ENCODE measurements at regions not wholly inside any gene's neighbourhood (a gene's known extent, or its start where the extent isn't known, plus 50 kb on each side); places are given as distances from the start of the nearest gene placed in this dataset.
A peak's percentile ranks its signal among the peaks of the same experiment; 100 is the strongest.

DNA sequence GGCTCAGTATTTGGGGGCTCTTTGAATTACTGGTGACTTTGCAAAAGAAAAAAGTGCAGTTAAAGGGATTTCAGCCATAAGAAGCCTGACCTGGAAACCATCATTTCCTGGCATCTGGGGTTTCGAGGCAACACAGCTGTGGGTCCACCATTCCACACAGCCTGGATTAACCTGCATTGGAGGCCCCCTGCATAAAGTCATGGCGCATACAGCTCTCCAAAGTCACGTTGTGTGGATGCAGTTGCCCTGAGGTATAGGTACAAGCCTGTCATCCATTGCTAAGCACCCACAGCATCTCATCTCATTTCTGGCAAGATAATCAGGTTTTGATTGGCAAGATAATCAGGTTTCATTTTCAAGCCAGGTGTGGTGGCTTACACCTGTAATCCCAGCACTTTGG, 54.5 kb upstream of the TAGAP start:
- Mint-ChIP-seq H3K36me3 (peaks cover 0 to 1% (median 0%) of the 10 kb centered on the region in 5 donors), H3K4me1 (peaks cover 47 to 86% (median 75%) of the 10 kb centered on the region in 7 donors), H3K4me3 (peak overlapping the region; percentile 70 to 88 (median 83)), H3K27me3 (no peaks in the 10 kb centered on the region), H3K27ac (peak overlapping the region; percentile 92 to 98 (median 96)), H3K9me3 (no peaks in the 10 kb centered on the region)
- ChIA-PET POLR2A (interaction anchor here (0.7 to 8.2 kb wide), 3 partner anchors 35 to 56 kb away, joined by 4 to 91 read pairs (median 23); partner anchors contain the start of gene TAGAP), CTCF (interaction anchor here (1.3 to 2.3 kb wide), 4 partner anchors 29 to 57 kb away, joined by 3 to 11 read pairs (median 6); partner anchors contain the start of gene TAGAP)
- peak overlapping the region; percentile 80 for H3K27ac ChIP-seq (ENCODE audit: low read depth, low read length)
- no peaks in the 10 kb centered on the region for H3K9me3 ChIP-seq (ENCODE audit: control insufficient read depth in 2 of 3, low read length in 3 of 3)
- DNase-seq (peak in 1 of 9 donors; percentile 16), ATAC-seq (no peak)
- H3K4me1 ChIP-seq (ENCODE audit: control insufficient read depth in 2 of 2, insufficient read depth in 2 of 2, low read length in 2 of 2): peaks cover 31 to 56% of the 10 kb centered on the region in 2 donors
- no peaks in the 10 kb centered on the region for H3K36me3 ChIP-seq (ENCODE audit: control insufficient read depth in 2 of 3, insufficient read depth in 3 of 3, low read length in 3 of 3)
- H3K27me3 ChIP-seq (ENCODE audit: control insufficient read depth in 2 of 2, insufficient read depth in 2 of 2, low read length in 2 of 2): no peaks in the 10 kb centered on the region
- intact Hi-C loops (cut with micrococcal nuclease): loop anchor here in 1 of 2 donors (2.0 kb wide), 1 partner anchor 246 kb away; no protein-coding TSS in a partner anchor
- peak overlapping the region; percentile 32 for H3K4me3 ChIP-seq (ENCODE audit: low read length)

DNA sequence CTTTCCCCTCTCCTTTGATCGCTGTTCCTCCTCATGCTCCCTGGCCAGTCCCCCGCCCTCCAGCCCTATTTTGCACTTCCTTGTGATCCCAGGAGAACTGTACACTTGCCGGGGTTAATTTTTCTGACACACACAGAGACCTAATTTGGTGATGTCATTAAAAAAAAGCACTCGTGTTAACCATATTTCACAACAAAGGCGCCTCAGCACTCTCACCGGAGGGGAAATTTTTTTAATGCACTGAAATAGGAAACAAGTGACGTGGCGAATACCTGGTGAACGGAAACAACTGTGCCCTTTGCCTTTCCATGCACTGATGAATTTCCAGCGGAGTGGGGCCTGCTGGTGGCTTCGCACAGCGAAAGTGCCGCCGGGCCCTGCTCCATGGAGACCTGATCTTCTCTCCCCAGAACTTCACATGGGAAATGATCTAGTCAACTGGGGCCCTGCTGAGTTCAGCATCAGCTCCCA, 53.9 kb upstream of the TAGAP start:
- Histone ChIP-seq H3K9me3 (ENCODE audit: control insufficient read depth in 2 of 3, low read length in 3 of 3) (no peaks in the 10 kb centered on the region), H3K36me3 (ENCODE audit: control insufficient read depth in 2 of 3, insufficient read depth in 3 of 3, low read length in 3 of 3) (no peaks in the 10 kb centered on the region), H3K4me1 (ENCODE audit: control insufficient read depth in 2 of 2, insufficient read depth in 2 of 2, low read length in 2 of 2) (peaks cover 30 to 57% of the 10 kb centered on the region in 2 donors), H3K27ac (ENCODE audit: low read depth, low read length) (peak overlapping the region; percentile 80), H3K4me3 (ENCODE audit: low read length) (peak overlapping the region; percentile 32), H3K27me3 (ENCODE audit: control insufficient read depth in 2 of 2, insufficient read depth in 2 of 2, low read length in 2 of 2) (no peaks in the 10 kb centered on the region)
- ATAC-seq: peak; percentile 80
- peak; percentile 20 to 91 (median 84) for DNase-seq
- Mint-ChIP-seq H3K36me3 (peaks cover 0 to 1% (median 0%) of the 10 kb centered on the region in 5 donors), H3K9me3 (no peaks in the 10 kb centered on the region), H3K4me1 (peaks cover 47 to 86% (median 75%) of the 10 kb centered on the region in 7 donors), H3K27me3 (no peaks in the 10 kb centered on the region), H3K27ac (peak overlapping the region; percentile 92 to 98 (median 96)), H3K4me3 (peak overlapping the region; percentile 70 to 88 (median 83))
- POLR2A ChIA-PET: interaction anchor here (1.2 to 8.2 kb wide), 4 partner anchors 8 to 59 kb away, joined by 5 to 91 read pairs (median 14); partner anchors contain the start of gene TAGAP
- CTCF ChIA-PET: interaction anchor here (1.0 to 2.3 kb wide), 7 partner anchors 8 to 80 kb away, joined by 3 to 11 read pairs (median 3); partner anchors contain the start of gene TAGAP
- intact Hi-C loops (cut with micrococcal nuclease): loop anchor here (1.0 to 2.0 kb wide), 4 partner anchors 9 to 246 kb away; no protein-coding TSS in a partner anchor

DNA sequence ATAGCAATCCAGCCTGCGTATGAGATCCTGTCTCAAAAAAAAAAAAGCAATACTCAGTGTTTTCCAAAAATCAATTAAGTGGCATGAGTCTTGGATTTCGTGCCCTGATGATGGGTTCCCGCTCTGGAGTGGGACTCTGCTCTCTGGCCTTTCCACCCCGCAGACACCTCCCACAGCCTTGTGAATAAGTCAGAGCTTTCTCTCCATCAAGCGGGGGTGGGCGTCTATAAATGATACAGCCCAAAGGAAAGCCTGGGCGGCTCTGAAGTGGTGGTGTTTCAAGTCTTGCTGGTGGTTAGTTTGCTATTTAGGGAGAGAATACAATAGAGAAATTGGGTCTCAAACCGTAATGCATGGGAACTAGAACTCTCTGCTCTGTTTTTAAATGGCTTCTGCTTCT, 52.5 kb upstream of the TAGAP start:
- H3K4me1 Mint-ChIP-seq: peaks cover 46 to 84% (median 77%) of the 10 kb centered on the region in 7 donors
- H3K4me1 ChIP-seq (ENCODE audit: control insufficient read depth in 2 of 2, insufficient read depth in 2 of 2, low read length in 2 of 2): peaks cover 28 to 58% of the 10 kb centered on the region in 2 donors
- no peak overlapping the region for H3K27ac ChIP-seq (ENCODE audit: low read depth, low read length)
- no peaks in the 10 kb centered on the region for H3K36me3 ChIP-seq (ENCODE audit: control insufficient read depth in 2 of 3, insufficient read depth in 3 of 3, low read length in 3 of 3)
- H3K27me3 ChIP-seq (ENCODE audit: control insufficient read depth in 2 of 2, insufficient read depth in 2 of 2, low read length in 2 of 2): no peaks in the 10 kb centered on the region
- H3K9me3 Mint-ChIP-seq: no peaks in the 10 kb centered on the region
- H3K4me3 Mint-ChIP-seq: peak overlapping the region in 1 of 10 donors; percentile 9
- no peaks in the 10 kb centered on the region for H3K27me3 Mint-ChIP-seq
- peak overlapping the region; percentile 10 to 79 (median 64) for H3K27ac Mint-ChIP-seq
- intact Hi-C loops (cut with micrococcal nuclease): no loop called here
- DNase-seq (peak in 1 of 9 donors; percentile 57), ATAC-seq (no peak)
- H3K36me3 Mint-ChIP-seq: peaks cover 0 to 1% (median 0%) of the 10 kb centered on the region in 5 donors
- H3K4me3 ChIP-seq (ENCODE audit: low read length): no peak overlapping the region
- no peaks in the 10 kb centered on the region for H3K9me3 ChIP-seq (ENCODE audit: control insufficient read depth in 2 of 3, low read length in 3 of 3)
- ChIA-PET CTCF (interaction anchor here (0.6 to 0.8 kb wide), 2 partner anchors 10 to 406 kb away, joined by 3 to 4 read pairs; no protein-coding TSS in a partner anchor), POLR2A (interaction anchor here (0.6 to 8.2 kb wide), 5 partner anchors 33 to 1823 kb away, joined by 3 to 91 read pairs (median 4); partner anchors contain the start of gene TAGAP)

DNA sequence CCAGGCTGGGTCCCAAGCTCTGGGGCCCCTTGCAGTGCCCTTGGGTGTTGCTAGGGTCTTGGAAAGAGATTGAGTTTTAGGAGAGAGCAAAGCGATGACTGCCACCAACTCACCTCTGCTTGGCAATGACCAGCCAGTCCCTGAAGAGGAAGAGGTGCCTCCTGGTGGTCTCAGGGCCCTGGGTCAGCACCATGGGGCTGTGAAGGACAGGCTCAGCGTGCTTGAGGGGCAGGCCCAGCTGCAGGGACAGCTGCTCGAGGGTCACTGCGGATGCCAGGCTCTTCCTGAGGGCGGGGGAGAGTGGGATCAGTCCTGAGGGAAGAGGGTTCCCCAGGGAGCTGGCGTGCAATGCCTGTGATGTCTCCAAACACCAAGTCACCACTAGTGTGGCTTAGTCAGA, 50.8 kb upstream of the TAGAP start:
- Mint-ChIP-seq H3K27ac (peak overlapping the region in 7 of 9 donors; percentile 46 to 95 (median 85)), H3K36me3 (peaks cover 0 to 8% (median 0%) of the 10 kb centered on the region in 5 donors), H3K4me3 (peak overlapping the region in 1 of 10 donors; percentile 67), H3K9me3 (peaks cover 0 to 3% (median 0%) of the 10 kb centered on the region in 11 donors), H3K27me3 (no peaks in the 10 kb centered on the region), H3K4me1 (peaks cover 43 to 75% (median 68%) of the 10 kb centered on the region in 7 donors)
- ATAC-seq (no peak), DNase-seq (no peak)
- peaks cover 28 to 54% of the 10 kb centered on the region in 2 donors for H3K4me1 ChIP-seq (ENCODE audit: control insufficient read depth in 2 of 2, insufficient read depth in 2 of 2, low read length in 2 of 2)
- intact Hi-C loops (cut with micrococcal nuclease): no loop called here
- no peak overlapping the region for H3K4me3 ChIP-seq (ENCODE audit: low read length)
- ChIA-PET POLR2A (interaction anchor here (0.9 to 8.2 kb wide), 6 partner anchors 12 to 96 kb away, joined by 3 to 91 read pairs (median 8); partner anchors contain the start of gene TAGAP), CTCF (interaction anchor here (0.9 kb wide), 1 partner anchor 52 kb away, joined by 5 read pairs; no protein-coding TSS in a partner anchor)
- H3K9me3 ChIP-seq (ENCODE audit: control insufficient read depth in 2 of 3, low read length in 3 of 3): no peaks in the 10 kb centered on the region
- H3K27me3 ChIP-seq (ENCODE audit: control insufficient read depth in 2 of 2, insufficient read depth in 2 of 2, low read length in 2 of 2): no peaks in the 10 kb centered on the region
- H3K27ac ChIP-seq (ENCODE audit: low read depth, low read length): no peak overlapping the region
- H3K36me3 ChIP-seq (ENCODE audit: control insufficient read depth in 2 of 3, insufficient read depth in 3 of 3, low read length in 3 of 3): no peaks in the 10 kb centered on the region

DNA sequence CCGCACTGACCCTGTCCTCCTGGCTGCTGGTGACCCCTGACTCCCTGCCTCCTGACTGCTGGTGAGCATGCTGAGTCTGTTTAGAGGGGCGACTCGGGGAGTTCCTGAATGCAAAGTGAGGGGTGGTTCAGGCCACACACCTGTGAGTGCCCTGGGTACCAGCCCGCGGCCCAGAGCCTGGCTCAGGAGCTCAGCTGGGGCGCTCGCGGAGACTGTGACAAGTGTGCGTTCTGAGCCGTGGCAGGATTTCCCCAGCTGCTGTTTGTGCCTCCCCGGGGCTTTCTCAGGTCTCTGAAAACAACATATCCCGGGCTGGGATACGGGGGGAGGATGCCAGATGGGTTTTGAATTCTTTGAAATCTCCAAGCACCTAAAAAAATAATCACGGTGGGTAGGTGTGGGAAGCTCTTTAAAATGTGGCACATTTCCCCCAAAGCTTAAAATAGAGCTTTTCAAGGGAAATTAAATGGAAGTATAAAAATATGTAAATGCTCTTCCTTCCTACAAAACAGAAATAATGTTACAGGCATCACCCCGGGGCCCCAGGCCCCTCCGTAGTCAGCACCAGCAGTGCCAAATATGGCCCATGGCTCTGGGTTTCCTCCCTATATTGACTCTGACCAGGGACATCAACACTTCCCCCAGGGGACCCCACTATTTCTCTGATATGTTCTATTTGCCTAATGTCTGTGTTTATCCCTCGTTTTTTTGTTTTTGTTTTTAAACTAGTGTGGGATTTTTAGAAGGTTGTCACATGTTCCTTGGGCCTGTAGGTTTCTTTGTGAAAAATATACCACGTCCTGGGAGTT, 49.9 kb upstream of the TAGAP start:
- Mint-ChIP-seq H3K9me3 (peaks cover 0 to 3% (median 0%) of the 10 kb centered on the region in 11 donors), H3K27ac (peak overlapping the region; percentile 72 to 95 (median 93)), H3K4me3 (peak overlapping the region; percentile 67 to 86 (median 76)), H3K36me3 (peaks cover 0 to 7% (median 0%) of the 10 kb centered on the region in 5 donors), H3K27me3 (no peaks in the 10 kb centered on the region), H3K4me1 (peaks cover 37 to 65% (median 60%) of the 10 kb centered on the region in 7 donors)
- CTCF ChIA-PET: interaction anchor here (1.0 to 2.5 kb wide), 6 partner anchors 9 to 86 kb away, joined by 3 to 14 read pairs (median 6); no protein-coding TSS in a partner anchor
- peak; percentile 80 for ATAC-seq
- Histone ChIP-seq H3K9me3 (ENCODE audit: control insufficient read depth in 2 of 3, low read length in 3 of 3) (no peaks in the 10 kb centered on the region), H3K27me3 (ENCODE audit: control insufficient read depth in 2 of 2, insufficient read depth in 2 of 2, low read length in 2 of 2) (no peaks in the 10 kb centered on the region), H3K27ac (ENCODE audit: low read depth, low read length) (peak overlapping the region; percentile 28), H3K4me1 (ENCODE audit: control insufficient read depth in 2 of 2, insufficient read depth in 2 of 2, low read length in 2 of 2) (peaks cover 28 to 46% of the 10 kb centered on the region in 2 donors), H3K36me3 (ENCODE audit: control insufficient read depth in 2 of 3, insufficient read depth in 3 of 3, low read length in 3 of 3) (no peaks in the 10 kb centered on the region), H3K4me3 (ENCODE audit: low read length) (peak overlapping the region; percentile 34)
- peak in 7 of 9 donors; percentile 21 to 76 (median 34) for DNase-seq
- intact Hi-C loops (cut with micrococcal nuclease): no loop called here
- POLR2A ChIA-PET: interaction anchor here (0.7 to 8.2 kb wide), 17 partner anchors 9 to 881 kb away, joined by 3 to 91 read pairs (median 4); partner anchors contain the start of genes RSPH3 and TAGAP
